ENCODE measurements at regions not wholly inside any gene's neighbourhood (a gene's known extent, or its start where the extent isn't known, plus 50 kb on each side); places are given as distances from the start of the nearest gene placed in this dataset.

DNA sequence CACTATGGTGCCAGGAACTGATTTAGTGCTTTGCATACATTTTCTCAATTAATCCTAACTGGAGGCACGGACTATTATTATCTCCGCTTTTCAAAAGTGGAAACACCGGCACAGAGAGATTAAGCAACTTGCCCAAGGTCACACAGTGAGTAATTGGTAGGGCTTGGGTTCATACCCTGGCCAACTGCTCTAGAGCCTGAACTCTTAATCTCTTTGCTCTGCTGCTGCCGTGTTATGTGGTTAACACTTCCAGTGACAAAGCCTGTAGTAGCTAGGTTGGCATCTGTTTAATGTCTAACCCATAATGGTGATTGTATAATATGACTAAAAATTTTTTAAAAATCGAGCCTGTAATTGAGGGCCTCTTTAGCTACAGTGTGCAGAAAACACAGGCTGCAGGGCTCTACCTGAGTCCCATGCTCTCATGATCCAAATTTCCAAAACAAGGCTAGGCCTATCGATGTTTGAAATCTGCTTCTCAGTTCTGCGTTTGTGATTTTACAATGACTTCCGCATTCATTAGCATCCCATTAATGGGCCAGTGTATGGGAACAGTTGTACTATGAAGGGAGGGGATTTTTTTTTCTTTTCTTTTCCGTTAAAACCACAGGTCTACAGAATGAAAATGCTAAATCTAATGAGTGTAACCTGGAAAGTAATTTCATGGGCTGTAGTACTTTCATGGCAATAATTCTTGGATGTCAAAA lies 219.3 kb upstream of the JADE1 start:
- DNase-seq (ENCODE audit: low spot score in 2 of 2): no peak
- 80 to 89% methylated on average over 9 of the region's 9 CpGs for WGBS, 2 donors
- H3K4me3 ChIP-seq (ENCODE audit: low read depth, poor library complexity, severe bottlenecking): no peak overlapping the region
- intact Hi-C loops (cut with DNase I; ENCODE audit: low total_unique reads): no loop called here
- TF ChIP-seq POLR2A (IDR thresholded peaks at IDR 0.05): no peak
- TF ChIP-seq, protein P1, sequence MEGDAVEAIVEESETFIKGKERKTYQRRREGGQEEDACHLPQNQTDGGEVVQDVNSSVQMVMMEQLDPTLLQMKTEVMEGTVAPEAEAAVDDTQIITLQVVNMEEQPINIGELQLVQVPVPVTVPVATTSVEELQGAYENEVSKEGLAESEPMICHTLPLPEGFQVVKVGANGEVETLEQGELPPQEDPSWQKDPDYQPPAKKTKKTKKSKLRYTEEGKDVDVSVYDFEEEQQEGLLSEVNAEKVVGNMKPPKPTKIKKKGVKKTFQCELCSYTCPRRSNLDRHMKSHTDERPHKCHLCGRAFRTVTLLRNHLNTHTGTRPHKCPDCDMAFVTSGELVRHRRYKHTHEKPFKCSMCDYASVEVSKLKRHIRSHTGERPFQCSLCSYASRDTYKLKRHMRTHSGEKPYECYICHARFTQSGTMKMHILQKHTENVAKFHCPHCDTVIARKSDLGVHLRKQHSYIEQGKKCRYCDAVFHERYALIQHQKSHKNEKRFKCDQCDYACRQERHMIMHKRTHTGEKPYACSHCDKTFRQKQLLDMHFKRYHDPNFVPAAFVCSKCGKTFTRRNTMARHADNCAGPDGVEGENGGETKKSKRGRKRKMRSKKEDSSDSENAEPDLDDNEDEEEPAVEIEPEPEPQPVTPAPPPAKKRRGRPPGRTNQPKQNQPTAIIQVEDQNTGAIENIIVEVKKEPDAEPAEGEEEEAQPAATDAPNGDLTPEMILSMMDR (IDR thresholded peaks at IDR 0.05): no peak

DNA sequence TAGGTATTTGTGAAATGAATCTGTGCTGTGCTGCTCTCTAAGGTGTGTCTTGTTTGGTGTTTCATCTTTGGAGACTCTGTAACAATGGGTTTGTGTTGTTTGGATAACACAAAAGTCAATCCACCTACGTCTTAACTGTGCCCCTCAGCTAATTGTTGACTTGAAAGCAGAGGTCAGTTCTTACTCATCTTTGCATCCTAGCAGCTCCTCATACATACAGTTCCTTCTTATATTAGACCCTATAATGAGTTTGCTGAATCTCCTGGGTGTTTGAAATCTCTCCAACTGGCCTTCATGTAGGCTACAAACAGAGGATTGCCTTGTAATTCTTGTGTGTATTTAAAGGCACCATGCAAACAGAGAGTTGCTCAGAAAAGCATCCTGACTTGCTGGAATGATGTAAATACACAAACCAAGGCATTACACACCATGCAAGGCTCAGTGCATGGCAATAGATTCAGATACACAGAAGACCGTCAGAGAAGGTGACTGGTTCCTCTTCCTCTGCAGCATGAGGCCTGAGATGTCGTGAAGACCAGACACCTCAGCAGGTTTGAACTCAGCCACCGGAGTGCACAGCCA lies 220.0 kb upstream of the JADE1 start:
- 79 to 81% methylated on average over 4 of the region's 4 CpGs for WGBS, 2 donors
- TF ChIP-seq, protein P1 (IDR thresholded peaks at IDR 0.05): no peak
- TF ChIP-seq POLR2A (IDR thresholded peaks at IDR 0.05): no peak
- intact Hi-C loops (cut with DNase I; ENCODE audit: low total_unique reads): no loop called here
- H3K4me3 ChIP-seq (ENCODE audit: low read depth, poor library complexity, severe bottlenecking): no peak overlapping the region
- no peak for DNase-seq (ENCODE audit: low spot score in 2 of 2)

DNA sequence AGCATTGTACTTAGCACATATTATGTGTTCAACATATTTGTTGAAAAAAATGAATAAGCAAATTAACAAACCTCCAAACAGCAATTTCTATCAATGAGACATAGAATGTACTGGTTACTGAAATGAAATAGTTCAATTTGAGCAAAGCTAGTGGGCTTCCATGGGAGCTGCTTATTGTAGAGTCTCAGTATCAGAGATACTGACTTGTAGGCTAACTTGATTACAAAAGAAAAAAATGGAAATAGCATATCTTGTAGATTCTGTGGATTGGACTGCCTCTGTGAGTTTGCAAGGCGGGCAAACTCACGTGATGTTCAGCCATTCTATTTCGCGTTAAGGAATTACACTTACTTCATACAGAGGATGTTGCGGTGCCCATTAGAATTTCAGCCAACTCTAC lies 222.1 kb upstream of the JADE1 start:
- 88 to 96% methylated on average over 5 of the region's 5 CpGs for WGBS, 2 donors
- intact Hi-C loops (cut with DNase I; ENCODE audit: low total_unique reads): no loop called here
- no peak for DNase-seq (ENCODE audit: low spot score in 2 of 2)
- TF ChIP-seq POLR2A (IDR thresholded peaks at IDR 0.05): no peak
- TF ChIP-seq, protein P1 (IDR thresholded peaks at IDR 0.05): no peak
- H3K4me3 ChIP-seq (ENCODE audit: low read depth, poor library complexity, severe bottlenecking): no peak overlapping the region

DNA sequence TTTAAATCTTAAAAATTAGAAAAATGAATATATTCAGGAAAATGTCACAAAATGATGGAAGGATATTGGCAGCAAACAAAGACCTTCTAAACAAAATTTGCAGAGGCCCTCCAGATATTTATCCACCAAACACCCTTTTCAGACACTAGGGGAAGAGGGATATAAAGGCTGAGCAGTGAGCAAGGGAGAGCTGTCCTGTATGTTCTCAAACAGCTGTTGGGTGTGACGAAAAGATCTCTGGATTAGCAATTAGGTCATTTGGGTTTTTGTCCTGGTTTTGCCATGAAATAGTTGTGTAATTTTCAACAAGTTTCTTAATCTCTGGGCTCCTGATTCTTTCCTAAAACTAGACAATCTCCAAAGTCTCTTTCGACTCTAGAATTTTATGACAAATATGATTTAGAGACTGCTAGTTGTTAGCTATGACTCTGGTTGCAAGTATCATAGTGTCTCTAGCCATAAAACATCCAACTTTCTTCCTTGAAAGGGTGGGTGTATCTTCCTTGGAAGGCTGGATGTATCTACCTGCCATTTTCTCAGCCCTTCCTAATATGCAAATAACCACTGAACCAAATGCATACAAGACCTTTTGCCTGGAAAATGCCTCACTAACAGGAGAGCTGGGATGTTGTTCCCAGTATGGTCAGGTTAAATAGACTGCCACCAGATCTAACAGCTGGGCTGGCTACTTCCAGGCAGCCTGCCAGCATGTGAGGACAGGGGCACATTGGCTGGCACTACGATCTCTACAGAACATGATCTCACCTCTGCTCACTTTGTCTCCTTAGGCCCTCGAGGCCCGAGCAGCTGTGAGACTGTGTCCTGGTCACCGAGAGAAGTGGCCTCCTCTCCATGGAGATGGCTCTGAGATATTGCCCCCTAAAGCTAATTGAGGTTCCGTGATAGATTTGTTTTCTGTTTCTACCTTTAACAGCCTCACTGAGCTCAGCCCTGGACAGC lies 225.5 kb upstream of the JADE1 start:
- intact Hi-C loops (cut with DNase I; ENCODE audit: low total_unique reads): no loop called here
- TF ChIP-seq, protein P1 (IDR thresholded peaks at IDR 0.05): no peak
- no peak for TF ChIP-seq POLR2A (IDR thresholded peaks at IDR 0.05)

DNA sequence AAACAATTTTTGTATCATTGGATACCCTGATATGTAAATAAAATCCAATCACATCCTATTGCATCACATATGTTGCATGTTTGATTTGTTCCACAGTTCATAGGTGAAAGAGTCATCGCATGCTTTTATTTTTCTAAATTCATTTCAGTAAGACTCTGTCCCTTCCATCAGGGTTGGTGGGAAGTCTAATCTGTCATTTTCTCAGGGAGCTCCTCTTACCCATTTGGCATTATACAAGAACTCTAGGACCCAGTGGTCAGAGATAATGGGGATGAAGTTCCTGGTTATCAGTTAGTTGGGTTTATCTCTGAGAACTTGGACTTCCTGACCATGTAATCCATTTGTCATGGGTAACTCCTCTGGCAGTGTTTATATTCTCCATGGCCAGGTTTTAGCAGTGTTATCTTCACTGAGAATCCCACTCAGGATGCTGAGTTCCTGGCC lies 227.1 kb upstream of the JADE1 start:
- intact Hi-C loops (cut with DNase I; ENCODE audit: low total_unique reads): no loop called here
- 97 to 100% methylated on average over 1 of the region's 1 CpG for WGBS, 2 donors
- DNase-seq (ENCODE audit: low spot score in 2 of 2): no peak
- no peak overlapping the region for H3K4me3 ChIP-seq (ENCODE audit: low read depth, poor library complexity, severe bottlenecking)
- TF ChIP-seq POLR2A (IDR thresholded peaks at IDR 0.05): no peak
- TF ChIP-seq, protein P1 (IDR thresholded peaks at IDR 0.05): no peak

More for the DNA sequence above, 225.5 kb upstream of the JADE1 start:
- 75 to 79% methylated on average over 7 of the region's 7 CpGs for WGBS, 2 donors
- H3K4me3 ChIP-seq (ENCODE audit: low read depth, poor library complexity, severe bottlenecking): no peak overlapping the region
- no peak for DNase-seq (ENCODE audit: low spot score in 2 of 2)

All from lower leg skin (tissue), 4 donors.